ENCODE measurements at regions not wholly inside any gene's neighbourhood (a gene's known extent, or its start where the extent isn't known, plus 50 kb on each side); places are given as distances from the start of the nearest gene placed in this dataset.

GRCh38 chr12:89891933-89892332, 183.3 kb upstream of the ATP2B1 start:
- Mint-ChIP-seq H3K27me3 (ENCODE audit: insufficient read depth) (no peaks in the 10 kb centered on the region; the same call in 1 of the 2 replicates), H3K9me3 (peaks cover 4% of the 10 kb centered on the region; the same call in 1 of the 2 replicates), H3K36me3 (ENCODE audit: low read depth) (peaks cover 8% of the 10 kb centered on the region; the same call in 1 of the 2 replicates), H3K4me3 (no peak overlapping the region), H3K27ac (no peak overlapping the region), H3K4me1 (ENCODE audit: low read depth) (peaks cover 38% of the 10 kb centered on the region)
- DNase-seq: no peak
- TF ChIP-seq CTCF (IDR thresholded peaks at IDR 0.05): no peak

GRCh38 chr12:89890161-89890560, 181.5 kb upstream of the ATP2B1 start:
- no peak for TF ChIP-seq CTCF (IDR thresholded peaks at IDR 0.05)
- Mint-ChIP-seq H3K27me3 (ENCODE audit: insufficient read depth) (no peaks in the 10 kb centered on the region; the same call in 1 of the 2 replicates), H3K27ac (no peak overlapping the region), H3K9me3 (peaks cover 4% of the 10 kb centered on the region; the same call in 1 of the 2 replicates), H3K4me3 (no peak overlapping the region), H3K4me1 (ENCODE audit: low read depth) (peaks cover 38% of the 10 kb centered on the region), H3K36me3 (ENCODE audit: low read depth) (peaks cover 8% of the 10 kb centered on the region; the same call in 1 of the 2 replicates)
- no peak for DNase-seq

- Mint-ChIP-seq H3K27me3 (ENCODE audit: insufficient read depth) (no peaks in the 10 kb centered on the region; the same call in 1 of the 2 replicates), H3K4me3 (no peak overlapping the region), H3K27ac (no peak overlapping the region), H3K36me3 (ENCODE audit: low read depth) (peaks cover 8% of the 10 kb centered on the region; the same call in 1 of the 2 replicates), H3K4me1 (ENCODE audit: low read depth) (peaks cover 28% of the 10 kb centered on the region), H3K9me3 (peaks cover 4% of the 10 kb centered on the region; the same call in 1 of the 2 replicates)
- TF ChIP-seq CTCF (IDR thresholded peaks at IDR 0.05): no peak
- peak; percentile 10 for DNase-seq
These were observed 180.4 kb upstream of the ATP2B1 start for GRCh38 chr12:89889062-89889461.

- Mint-ChIP-seq H3K36me3 (ENCODE audit: low read depth) (no peaks in the 10 kb centered on the region), H3K9me3 (no peaks in the 10 kb centered on the region), H3K4me3 (no peak overlapping the region), H3K4me1 (ENCODE audit: low read depth) (peaks cover 17% of the 10 kb centered on the region), H3K27me3 (ENCODE audit: insufficient read depth) (no peaks in the 10 kb centered on the region; the same call in 1 of the 2 replicates), H3K27ac (no peak overlapping the region)
- TF ChIP-seq CTCF (IDR thresholded peaks at IDR 0.05): no peak
- no peak for DNase-seq
These were observed 176.3 kb upstream of the ATP2B1 start for GRCh38 chr12:89884952-89885351.

GRCh38 chr12:89884416-89884898, 175.8 kb upstream of the ATP2B1 start:
- Mint-ChIP-seq H3K4me3 (no peak overlapping the region), H3K4me1 (ENCODE audit: low read depth) (peaks cover 17% of the 10 kb centered on the region), H3K27ac (no peak overlapping the region), H3K27me3 (ENCODE audit: insufficient read depth) (no peaks in the 10 kb centered on the region; the same call in 1 of the 2 replicates), H3K36me3 (ENCODE audit: low read depth) (no peaks in the 10 kb centered on the region), H3K9me3 (no peaks in the 10 kb centered on the region)
- no peak for TF ChIP-seq CTCF (IDR thresholded peaks at IDR 0.05)
- no peak for DNase-seq
